ENCODE measurements at regions not wholly inside any gene's neighbourhood (a gene's known extent, or its start where the extent isn't known, plus 50 kb on each side); places are given as distances from the start of the nearest gene placed in this dataset.
A peak's percentile ranks its signal among the peaks of the same experiment; 100 is the strongest.

- Histone ChIP-seq H3K27me3 (no peaks in the 10 kb centered on the region), H3K4me3 (peak overlapping the region in 2 of 4 donors; percentile 0 to 32), H3K27ac (no peak overlapping the region), H3K36me3 (no peaks in the 10 kb centered on the region), H3K4me1 (peaks cover 0 to 5% (median 0%) of the 10 kb centered on the region in 4 donors), H3K9me3 (no peaks in the 10 kb centered on the region)
- in situ Hi-C loops (cut with MboI; ENCODE audit: low pct_ligation_motif_present in 1 of 4, low pct_unique_long_range_greater_than_20kb in 1 of 4, low sequenced_read_pairs in 3 of 4): loop anchor here (10.0 to 25.0 kb wide), 2 partner anchors 217 to 220 kb away; no protein-coding TSS in a partner anchor
- WGBS, 2 donors (ENCODE audit: low coverage in 1 of 2): 77 to 78% methylated on average over 2 to 11 of the region's 11 CpGs
- intact Hi-C loops (cut with DNase I; ENCODE audit: low total_unique reads): no loop called here
- TF ChIP-seq POLR2AphosphoS5 (IDR thresholded peaks at IDR 0.05): no peak
- TF ChIP-seq EP300 (IDR thresholded peaks at IDR 0.05; ENCODE audit: low read depth): no peak
- no peak for TF ChIP-seq POLR2A (IDR thresholded peaks at IDR 0.05)
- TF ChIP-seq CTCF (IDR thresholded peaks at IDR 0.05): no peak
- DNase-seq: no peak
Observed at GRCh38 chr3:69445024-69445423, 59.1 kb upstream of the FRMD4B start.

GRCh38 chr3:69443457-69443920 is 57.6 kb upstream of the FRMD4B start:
- Histone ChIP-seq H3K4me1 (peaks cover 0 to 5% (median 0%) of the 10 kb centered on the region in 4 donors), H3K9me3 (no peaks in the 10 kb centered on the region), H3K27me3 (no peaks in the 10 kb centered on the region), H3K27ac (no peak overlapping the region), H3K4me3 (no peak overlapping the region), H3K36me3 (no peaks in the 10 kb centered on the region)
- TF ChIP-seq POLR2A (IDR thresholded peaks at IDR 0.05) (no peak), EP300 (IDR thresholded peaks at IDR 0.05; ENCODE audit: low read depth) (no peak), CTCF (IDR thresholded peaks at IDR 0.05) (no peak)
- intact Hi-C loops (cut with DNase I; ENCODE audit: low total_unique reads): no loop called here
- in situ Hi-C loops (cut with MboI; ENCODE audit: low pct_ligation_motif_present in 1 of 4, low pct_unique_long_range_greater_than_20kb in 1 of 4, low sequenced_read_pairs in 3 of 4): loop anchor here (10.0 to 25.0 kb wide), 2 partner anchors 219 to 221 kb away; no protein-coding TSS in a partner anchor
- no peak for DNase-seq

GRCh38 chr3:69442771-69443311 is 57.0 kb upstream of the FRMD4B start:
- WGBS, 2 donors (ENCODE audit: low coverage in 1 of 2): 86 to 100% methylated on average over 2 of the region's 2 CpGs
- in situ Hi-C loops (cut with MboI; ENCODE audit: low pct_ligation_motif_present in 1 of 4, low pct_unique_long_range_greater_than_20kb in 1 of 4, low sequenced_read_pairs in 3 of 4): loop anchor here (10.0 to 25.0 kb wide), 2 partner anchors 219 to 222 kb away; no protein-coding TSS in a partner anchor

GRCh38 chr3:69441732-69442131 is 55.8 kb upstream of the FRMD4B start:
- Histone ChIP-seq H3K27me3 (no peaks in the 10 kb centered on the region), H3K9me3 (no peaks in the 10 kb centered on the region), H3K27ac (no peak overlapping the region), H3K4me1 (peaks cover 0 to 5% (median 0%) of the 10 kb centered on the region in 4 donors), H3K36me3 (no peaks in the 10 kb centered on the region), H3K4me3 (no peak overlapping the region)
- in situ Hi-C loops (cut with MboI; ENCODE audit: low pct_ligation_motif_present in 1 of 4, low pct_unique_long_range_greater_than_20kb in 1 of 4, low sequenced_read_pairs in 3 of 4): loop anchor here (10.0 to 25.0 kb wide), 2 partner anchors 221 to 223 kb away; no protein-coding TSS in a partner anchor
- intact Hi-C loops (cut with DNase I; ENCODE audit: low total_unique reads): no loop called here
- TF ChIP-seq POLR2A (IDR thresholded peaks at IDR 0.05): no peak
- TF ChIP-seq POLR2AphosphoS5 (IDR thresholded peaks at IDR 0.05): no peak
- TF ChIP-seq EP300 (IDR thresholded peaks at IDR 0.05; ENCODE audit: low read depth): no peak
- no peak for TF ChIP-seq CTCF (IDR thresholded peaks at IDR 0.05)
- 56 to 75% methylated on average over 2 of the region's 2 CpGs for WGBS, 2 donors (ENCODE audit: low coverage in 1 of 2)
- no peak for DNase-seq

More at GRCh38 chr3:69442771-69443311, 57.0 kb upstream of the FRMD4B start:
- H3K27me3 ChIP-seq: no peaks in the 10 kb centered on the region
- intact Hi-C loops (cut with DNase I; ENCODE audit: low total_unique reads): no loop called here
- H3K4me1 ChIP-seq: peaks cover 0 to 5% (median 0%) of the 10 kb centered on the region in 4 donors
- TF ChIP-seq EP300 (IDR thresholded peaks at IDR 0.05; ENCODE audit: low read depth) (no peak), POLR2A (IDR thresholded peaks at IDR 0.05) (no peak), POLR2AphosphoS5 (IDR thresholded peaks at IDR 0.05) (no peak), CTCF (IDR thresholded peaks at IDR 0.05) (no peak)
- DNase-seq: no peak
- H3K27ac ChIP-seq: no peak overlapping the region
- no peaks in the 10 kb centered on the region for H3K36me3 ChIP-seq
- H3K4me3 ChIP-seq: no peak overlapping the region
- no peaks in the 10 kb centered on the region for H3K9me3 ChIP-seq

Measured in transverse colon (tissue), 4 donors.